Islet precursor cell (in vitro differentiated cells): ENCODE measurements at regions not wholly inside any gene's neighbourhood (a gene's known extent, or its start where the extent isn't known, plus 50 kb on each side); places are given as distances from the start of the nearest gene placed in this dataset.

Experiments
- DNase-seq: peaks from one replicate; pipeline ENCODE4 v3.0.0-alpha.2; 2018

- no peak for DNase-seq
Observed at GRCh38 chr3:185995352-185995751, 57.5 kb upstream of the TRA2B start.

DNA sequence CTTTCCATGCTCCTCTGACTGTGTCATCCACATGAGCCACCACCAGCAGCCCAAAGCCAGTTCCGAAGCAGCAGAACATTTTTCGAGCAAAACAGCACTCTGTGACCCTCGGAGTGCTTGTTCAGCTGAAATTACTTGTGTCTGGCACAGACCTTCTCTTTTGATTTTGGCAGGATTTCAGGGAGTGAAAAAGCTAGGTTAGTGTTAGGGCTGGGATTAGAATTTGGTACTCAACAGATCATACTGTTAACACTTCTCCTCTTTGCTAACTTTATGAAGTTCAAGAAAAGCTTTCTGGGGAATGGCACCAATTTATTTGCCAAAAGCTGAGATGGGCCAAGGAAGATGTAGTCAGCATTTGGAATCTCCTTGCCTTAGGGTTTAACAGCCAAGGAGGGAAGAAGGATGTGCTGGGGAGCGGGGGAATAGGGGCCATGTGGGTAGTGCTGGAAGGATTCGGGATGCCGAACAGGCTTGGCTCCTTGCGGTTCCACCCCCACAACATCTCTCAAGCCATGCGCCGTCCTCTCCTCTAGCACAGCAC lies 55.1 kb upstream of the TRA2B start:
- DNase-seq = peak; percentile 36

DNA sequence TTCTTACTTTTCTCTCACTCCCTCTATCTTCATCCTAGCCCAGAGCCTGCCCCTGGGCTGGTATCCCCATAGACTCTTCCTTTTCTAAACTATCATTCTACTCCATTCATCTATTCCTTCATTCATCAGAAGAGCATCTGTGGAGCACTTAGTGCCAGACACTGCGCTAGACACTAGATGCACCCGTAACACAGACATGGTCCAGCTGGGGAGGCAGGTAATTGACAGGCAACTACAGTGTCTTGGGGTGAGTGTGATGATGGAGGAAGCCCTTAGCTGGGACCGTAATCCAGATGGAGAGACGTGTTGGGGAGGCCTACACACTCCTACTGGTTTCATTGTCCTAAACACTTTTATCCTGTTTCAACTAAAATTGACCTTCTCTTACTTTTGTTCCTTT lies 53.2 kb upstream of the TRA2B start:
- peak; percentile 3 for DNase-seq

DNA sequence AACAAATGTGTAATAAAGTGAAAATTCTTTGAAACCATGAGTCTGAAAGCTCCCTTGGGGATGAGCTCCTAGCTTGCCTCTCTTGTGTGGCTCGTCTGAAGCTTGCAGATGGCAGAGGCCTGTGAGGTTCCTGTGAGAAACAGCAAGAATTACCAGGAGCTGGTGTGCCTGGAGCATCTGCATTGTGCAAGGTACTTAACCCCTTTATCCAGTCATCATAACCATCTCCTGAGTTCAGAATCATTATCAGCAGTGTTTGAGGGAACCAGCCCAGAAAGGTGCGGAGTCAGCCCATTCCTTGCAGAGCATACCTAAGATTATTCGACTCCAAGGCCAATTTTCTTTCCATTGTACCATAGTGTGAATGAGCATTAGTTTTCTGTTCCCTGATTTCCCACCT lies 51.7 kb upstream of the TRA2B start:
- peak; percentile 54 for DNase-seq

- DNase-seq = peak; percentile 13
Observed at GRCh38 chr3:185988816-185989175, 51.0 kb upstream of the TRA2B start.

GRCh38 chr3:185988080-185988815 lies 50.4 kb upstream of the TRA2B start:
- peak; percentile 42 for DNase-seq
